DND-41 (cell line): ENCODE measurements at regions not wholly inside any gene's neighbourhood (a gene's known extent, or its start where the extent isn't known, plus 50 kb on each side); places are given as distances from the start of the nearest gene placed in this dataset.

Experiments used
- ATAC-seq: fragments of 200-7000 bp; cut with Tn5 transposase; 3 replicates; pipeline ENCODE4 v1.9.1; 2021; ENCODE audit warnings: low read depth; ENCODE audit not compliant: insufficient read depth
- DNase-seq: peaks from one replicate; pipeline ENCODE4 v3.0.0-alpha.2; 2020
- H2AFZ ChIP-seq: 2 replicates; pipeline ENCODE4 v1.6.0; 2012; ENCODE audit warnings: low read depth, low read length
- H3K27ac ChIP-seq: 2 replicates; pipeline ENCODE4 v1.5.1; 2012; ENCODE audit warnings: low read length, inconsistent platforms
- H3K27me3 ChIP-seq: fragments of 200-600 bp; sonication (generic); 2 replicates; pipeline ENCODE4 v1.6.0; 2012; ENCODE audit warnings: low read length, mild to moderate bottlenecking, inconsistent platforms; ENCODE audit not compliant: insufficient read depth, poor library complexity
- H3K36me3 ChIP-seq: 2 replicates; pipeline ENCODE4 v1.5.1; 2012; ENCODE audit warnings: low read length, inconsistent platforms; ENCODE audit not compliant: insufficient read depth
- H3K4me1 ChIP-seq: 2 replicates; pipeline ENCODE4 v1.5.1; 2012; ENCODE audit warnings: mild to moderate bottlenecking, low read length; ENCODE audit not compliant: insufficient read depth
- H3K4me2 ChIP-seq: 2 replicates; pipeline ENCODE4 v1.6.0; 2012; ENCODE audit warnings: mild to moderate bottlenecking, moderate library complexity, low read length, inconsistent platforms; ENCODE audit not compliant: insufficient read depth
- H3K4me3 ChIP-seq, 2 experiments: fragments of 200-600 bp in 1 of 2; shearing (Covaris generic) in 1 of 2; 2 replicates each; pipeline ENCODE4 v1.5.1; 2012 to 2016; ENCODE audit warnings: inconsistent platforms in 2 of 2, low read length in 2 of 2, mild to moderate bottlenecking in 2 of 2, low read depth in 1 of 2, moderate library complexity in 1 of 2
- H3K79me2 ChIP-seq: 2 replicates; pipeline ENCODE4 v1.6.0; 2012; ENCODE audit warnings: low read length, inconsistent platforms; ENCODE audit not compliant: insufficient read depth
- H3K9ac ChIP-seq: 2 replicates; pipeline ENCODE4 v1.6.0; 2012; ENCODE audit warnings: low read depth, mild to moderate bottlenecking, inconsistent platforms, low read length, moderate library complexity
- H3K9me3 ChIP-seq: 2 replicates; pipeline ENCODE4 v1.5.1; 2012; ENCODE audit warnings: low read length, moderate library complexity, mild to moderate bottlenecking, inconsistent platforms; ENCODE audit not compliant: insufficient read depth, severe bottlenecking
- H4K20me1 ChIP-seq: 2 replicates; pipeline ENCODE4 v1.6.0; 2012; ENCODE audit warnings: low read length; ENCODE audit not compliant: insufficient read depth
- CTCF ChIP-seq: IDR thresholded peaks from 2 replicates; pipeline ENCODE4 v1.5.1; 2012; ENCODE audit warnings: borderline replicate concordance, low read length, moderate library complexity, mild to moderate bottlenecking; ENCODE audit not compliant: poor library complexity, severe bottlenecking; ENCODE audit errors: extremely low read depth
- EZH2 ChIP-seq: IDR thresholded peaks from 3 replicates; pipeline ENCODE4 v1.6.1; 2012; ENCODE audit warnings: borderline replicate concordance, low read depth, mild to moderate bottlenecking, moderate library complexity, low read length, inconsistent platforms; ENCODE audit not compliant: severe bottlenecking

- ATAC-seq (no peak), DNase-seq (no peak)
- no peak overlapping the region for H3K27ac ChIP-seq
- no peaks in the 10 kb centered on the region for H3K36me3 ChIP-seq
- H3K9me3 ChIP-seq = no peaks in the 10 kb centered on the region
- no peak overlapping the region for H3K4me3 ChIP-seq
- no peak overlapping the region for H2AFZ ChIP-seq
- no peak overlapping the region for H3K9ac ChIP-seq
- no peaks in the 10 kb centered on the region for H3K27me3 ChIP-seq
- H3K4me1 ChIP-seq = peaks cover 4% of the 10 kb centered on the region; the same call in 1 of the 2 replicates
- TF ChIP-seq CTCF = no peak
- no peak for TF ChIP-seq EZH2
- H3K79me2 ChIP-seq = no peaks in the 10 kb centered on the region
- no peak overlapping the region for H3K4me2 ChIP-seq
- no peaks in the 10 kb centered on the region for H4K20me1 ChIP-seq
Observed at GRCh38 chr9:515665-516064, 301.0 kb downstream of the DOCK8 start.

- Histone ChIP-seq H3K79me2 (no peaks in the 10 kb centered on the region), H2AFZ (no peak overlapping the region), H3K9me3 (no peaks in the 10 kb centered on the region), H3K36me3 (no peaks in the 10 kb centered on the region), H3K4me1 (peaks cover 4% of the 10 kb centered on the region; the same call in 1 of the 2 replicates), H3K9ac (no peak overlapping the region), H3K4me2 (no peak overlapping the region), H4K20me1 (no peaks in the 10 kb centered on the region), H3K27me3 (no peaks in the 10 kb centered on the region), H3K4me3 (no peak overlapping the region), H3K27ac (no peak overlapping the region)
- ATAC-seq = no peak
- no peak for DNase-seq
- TF ChIP-seq EZH2 = no peak
- TF ChIP-seq CTCF = no peak
Observed at GRCh38 chr9:517993-518392, 303.3 kb downstream of the DOCK8 start.

GRCh38 chr9:518540-518939, 303.9 kb downstream of the DOCK8 start:
- TF ChIP-seq CTCF (no peak), EZH2 (no peak)
- Histone ChIP-seq H4K20me1 (no peaks in the 10 kb centered on the region), H3K4me2 (no peak overlapping the region), H2AFZ (no peak overlapping the region), H3K27me3 (no peaks in the 10 kb centered on the region), H3K4me1 (peaks cover 4% of the 10 kb centered on the region; the same call in 1 of the 2 replicates), H3K9ac (no peak overlapping the region), H3K4me3 (no peak overlapping the region), H3K9me3 (no peaks in the 10 kb centered on the region), H3K27ac (no peak overlapping the region), H3K36me3 (no peaks in the 10 kb centered on the region), H3K79me2 (no peaks in the 10 kb centered on the region)
- no peak for ATAC-seq
- no peak for DNase-seq

GRCh38 chr9:519579-519978, 304.9 kb downstream of the DOCK8 start:
- no peaks in the 10 kb centered on the region for H4K20me1 ChIP-seq
- peaks cover 4% of the 10 kb centered on the region; the same call in 1 of the 2 replicates for H3K4me1 ChIP-seq
- ATAC-seq = no peak
- H3K27ac ChIP-seq = no peak overlapping the region
- H3K9ac ChIP-seq = no peak overlapping the region
- DNase-seq = no peak
- no peaks in the 10 kb centered on the region for H3K36me3 ChIP-seq
- TF ChIP-seq EZH2 (no peak), CTCF (no peak)
- no peak overlapping the region for H3K4me3 ChIP-seq
- H3K9me3 ChIP-seq = no peaks in the 10 kb centered on the region
- no peak overlapping the region for H2AFZ ChIP-seq
- no peaks in the 10 kb centered on the region for H3K27me3 ChIP-seq
- H3K4me2 ChIP-seq = no peak overlapping the region
- H3K79me2 ChIP-seq = no peaks in the 10 kb centered on the region
